HUES48 (cell line): ENCODE measurements at regions not wholly inside any gene's neighbourhood (a gene's known extent, or its start where the extent isn't known, plus 50 kb on each side); places are given as distances from the start of the nearest gene placed in this dataset.

Experiments
- H3K27ac ChIP-seq: one replicate; pipeline ENCODE4 v1.7.0; 2013; ENCODE audit warnings: low read depth, low read length, inconsistent platforms
- H3K27me3 ChIP-seq: 2 replicates; pipeline ENCODE4 v1.6.1; 2013; ENCODE audit warnings: mild to moderate bottlenecking, low read length; ENCODE audit not compliant: control insufficient read depth, insufficient read depth
- H3K36me3 ChIP-seq: 2 replicates; pipeline ENCODE4 v1.6.1; 2013; ENCODE audit warnings: low read length; ENCODE audit not compliant: control insufficient read depth, insufficient read depth
- H3K4me1 ChIP-seq: 2 replicates; pipeline ENCODE4 v1.6.1; 2013; ENCODE audit warnings: mild to moderate bottlenecking, low read length; ENCODE audit not compliant: control insufficient read depth, insufficient read depth
- H3K4me3 ChIP-seq: 2 replicates; pipeline ENCODE4 v1.5.1; 2013; ENCODE audit warnings: mild to moderate bottlenecking, low read depth, low read length
- H3K9ac ChIP-seq: 2 replicates; pipeline ENCODE4 v1.6.1; 2013; ENCODE audit warnings: mild to moderate bottlenecking, low read depth, low read length, moderate library complexity
- H3K9me3 ChIP-seq: 2 replicates; pipeline ENCODE4 v1.6.1; 2013; ENCODE audit warnings: low read length; ENCODE audit not compliant: control insufficient read depth, insufficient read depth

DNA sequence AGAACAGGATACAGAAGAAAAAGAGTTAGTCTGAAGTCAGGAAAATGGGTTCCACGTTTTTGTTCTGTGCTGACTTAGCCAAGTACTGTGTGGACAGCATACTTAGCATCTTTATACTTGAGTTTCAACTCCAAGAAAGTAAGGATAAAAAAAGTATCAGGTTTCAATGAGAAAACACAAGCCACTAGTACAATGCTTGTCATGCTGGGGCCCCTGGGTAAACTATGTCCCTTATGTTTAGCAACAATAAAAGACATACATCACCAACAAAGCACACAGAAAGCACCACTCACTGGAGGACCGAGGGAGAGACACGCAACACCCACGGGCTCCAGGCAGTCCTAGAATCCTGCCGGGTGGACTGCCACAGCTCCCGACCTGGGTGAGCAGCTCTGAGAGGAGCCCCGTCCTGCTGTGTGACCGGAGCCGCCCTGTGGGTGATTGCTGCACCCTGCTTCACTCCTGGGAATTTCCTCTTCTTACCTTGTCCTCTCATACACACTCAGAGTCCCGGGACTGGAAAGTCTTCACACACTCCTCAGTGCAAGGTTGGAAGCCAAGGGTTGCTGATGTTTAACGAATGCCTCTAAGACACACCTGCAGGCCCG is 890.5 kb downstream of the BRD1 start:
- no peak overlapping the region for H3K27ac ChIP-seq
- H3K4me1 ChIP-seq = no peaks in the 10 kb centered on the region
- no peaks in the 10 kb centered on the region for H3K36me3 ChIP-seq
- peaks cover 20% of the 10 kb centered on the region for H3K9me3 ChIP-seq
- no peak overlapping the region for H3K9ac ChIP-seq
- H3K27me3 ChIP-seq = no peaks in the 10 kb centered on the region
- no peak overlapping the region for H3K4me3 ChIP-seq

DNA sequence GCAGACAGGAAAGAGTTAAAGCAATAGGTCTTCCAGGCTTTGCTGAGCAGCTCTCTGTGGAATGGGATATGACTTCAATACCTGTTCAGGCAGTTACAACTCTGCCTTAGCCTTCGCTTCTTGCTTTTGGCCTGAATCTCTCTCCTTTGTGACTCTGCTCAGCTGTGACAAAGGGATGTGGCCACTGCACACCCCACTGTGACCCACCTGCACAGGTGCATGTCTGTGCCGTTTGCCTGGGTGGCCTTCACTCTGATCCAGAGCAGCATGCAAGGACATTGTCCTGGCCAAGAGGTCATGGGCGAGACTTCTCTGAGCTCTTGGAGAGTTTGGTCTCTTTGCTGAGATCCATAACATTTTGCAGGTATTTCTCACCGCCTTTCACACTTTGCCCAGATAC is 891.3 kb downstream of the BRD1 start:
- Histone ChIP-seq H3K4me1 (no peaks in the 10 kb centered on the region), H3K4me3 (no peak overlapping the region), H3K27ac (no peak overlapping the region), H3K36me3 (no peaks in the 10 kb centered on the region), H3K9ac (no peak overlapping the region), H3K27me3 (no peaks in the 10 kb centered on the region), H3K9me3 (peaks cover 20% of the 10 kb centered on the region)

DNA sequence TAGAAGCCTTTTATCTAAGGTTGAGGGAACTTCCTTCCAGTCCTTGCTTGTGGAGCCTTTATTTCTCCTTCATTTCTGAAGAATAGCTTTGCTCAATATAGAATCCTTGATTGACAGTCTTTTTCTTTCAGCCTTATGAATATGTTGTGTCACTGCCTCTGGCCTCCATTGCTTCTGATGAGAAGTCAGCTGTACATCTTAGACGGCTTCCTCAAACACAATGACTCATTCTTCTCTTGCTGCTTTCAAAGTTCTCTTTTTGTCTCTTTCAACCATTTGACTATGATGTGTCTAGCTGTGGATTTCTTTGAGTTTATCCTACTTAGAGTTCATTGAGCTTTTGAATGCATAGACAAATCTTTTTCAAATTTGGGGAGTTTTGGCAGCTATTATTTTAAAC is 893.2 kb downstream of the BRD1 start:
- no peak overlapping the region for H3K4me3 ChIP-seq
- no peak overlapping the region for H3K9ac ChIP-seq
- H3K27ac ChIP-seq = no peak overlapping the region
- no peaks in the 10 kb centered on the region for H3K36me3 ChIP-seq
- H3K9me3 ChIP-seq = peaks cover 20% of the 10 kb centered on the region
- no peaks in the 10 kb centered on the region for H3K4me1 ChIP-seq
- H3K27me3 ChIP-seq = no peaks in the 10 kb centered on the region

DNA sequence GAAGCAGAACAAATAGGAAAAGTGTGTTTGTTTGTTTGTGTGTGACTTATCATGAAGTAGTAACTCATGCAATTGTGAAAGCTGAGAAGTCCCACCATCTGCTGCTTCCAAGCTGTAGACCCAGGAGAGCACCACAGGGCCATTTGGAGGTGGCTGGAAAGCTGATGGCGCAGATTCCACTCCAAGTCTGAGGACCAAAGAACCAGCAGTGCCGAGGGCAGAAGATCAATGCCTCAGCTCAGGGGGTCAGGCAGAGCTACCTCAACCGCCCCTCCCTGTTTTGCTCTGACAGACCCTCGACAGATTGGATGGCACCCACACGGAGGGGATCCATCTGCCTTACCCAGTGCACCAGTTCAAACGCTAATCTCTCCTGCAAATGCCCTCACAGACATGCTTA is 896.2 kb downstream of the BRD1 start:
- H3K9ac ChIP-seq = no peak overlapping the region
- H3K4me1 ChIP-seq = no peaks in the 10 kb centered on the region
- H3K4me3 ChIP-seq = no peak overlapping the region
- no peaks in the 10 kb centered on the region for H3K27me3 ChIP-seq
- H3K27ac ChIP-seq = no peak overlapping the region
- no peaks in the 10 kb centered on the region for H3K36me3 ChIP-seq
- peaks cover 17% of the 10 kb centered on the region for H3K9me3 ChIP-seq

DNA sequence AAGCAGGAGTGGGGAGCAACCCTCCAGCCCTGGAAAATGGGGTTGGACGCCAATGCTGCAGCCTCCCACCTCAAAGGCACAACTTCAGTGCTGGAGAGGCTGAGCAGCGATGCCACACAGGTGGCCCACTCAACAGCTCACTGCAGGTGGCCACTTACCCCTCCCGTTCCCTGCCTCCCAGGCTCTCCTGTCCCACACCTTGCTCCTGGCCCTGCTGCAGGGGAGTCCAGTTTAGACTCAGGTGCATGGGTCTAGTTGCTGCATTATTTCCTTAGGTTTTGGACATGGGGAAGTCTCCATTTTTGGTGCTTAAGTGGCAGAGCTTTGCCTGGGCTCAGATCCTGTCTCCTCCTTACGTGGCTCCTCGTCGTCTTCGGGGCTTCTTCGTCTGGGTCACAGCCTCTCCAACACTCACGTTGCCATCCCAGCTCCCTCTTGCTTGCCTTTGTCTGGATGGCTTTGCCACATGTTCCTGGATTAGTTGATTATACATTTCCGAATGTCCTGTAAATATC is 898.3 kb downstream of the BRD1 start:
- no peak overlapping the region for H3K9ac ChIP-seq
- no peaks in the 10 kb centered on the region for H3K36me3 ChIP-seq
- no peaks in the 10 kb centered on the region for H3K27me3 ChIP-seq
- no peaks in the 10 kb centered on the region for H3K4me1 ChIP-seq
- H3K27ac ChIP-seq = no peak overlapping the region
- H3K4me3 ChIP-seq = no peak overlapping the region
- H3K9me3 ChIP-seq = peaks cover 7% of the 10 kb centered on the region

DNA sequence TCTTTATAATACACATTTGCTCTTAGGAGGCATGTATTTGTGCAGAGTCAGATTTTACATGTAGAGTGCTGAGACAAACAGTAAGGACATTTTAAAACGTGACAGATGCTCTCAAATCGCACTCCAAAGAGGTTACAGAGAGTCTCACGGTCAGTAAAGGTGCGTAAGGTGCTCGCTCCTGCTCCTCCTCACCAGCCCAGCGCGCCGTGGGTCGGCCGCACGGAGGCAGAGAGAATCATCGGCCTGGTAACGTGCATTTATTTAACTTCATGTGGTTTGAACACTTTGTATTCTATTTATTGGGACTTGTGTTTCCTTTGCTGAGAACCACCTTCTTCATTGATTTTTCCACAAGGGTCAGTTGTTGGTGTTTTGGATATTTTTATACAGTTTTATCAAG is 900.1 kb downstream of the BRD1 start:
- H3K9ac ChIP-seq = no peak overlapping the region
- H3K36me3 ChIP-seq = no peaks in the 10 kb centered on the region
- H3K4me1 ChIP-seq = no peaks in the 10 kb centered on the region
- no peaks in the 10 kb centered on the region; the same call in 1 of the 2 replicates for H3K27me3 ChIP-seq
- H3K4me3 ChIP-seq = no peak overlapping the region
- peaks cover 3% of the 10 kb centered on the region; the same call in 1 of the 2 replicates for H3K9me3 ChIP-seq
- no peak overlapping the region for H3K27ac ChIP-seq

DNA sequence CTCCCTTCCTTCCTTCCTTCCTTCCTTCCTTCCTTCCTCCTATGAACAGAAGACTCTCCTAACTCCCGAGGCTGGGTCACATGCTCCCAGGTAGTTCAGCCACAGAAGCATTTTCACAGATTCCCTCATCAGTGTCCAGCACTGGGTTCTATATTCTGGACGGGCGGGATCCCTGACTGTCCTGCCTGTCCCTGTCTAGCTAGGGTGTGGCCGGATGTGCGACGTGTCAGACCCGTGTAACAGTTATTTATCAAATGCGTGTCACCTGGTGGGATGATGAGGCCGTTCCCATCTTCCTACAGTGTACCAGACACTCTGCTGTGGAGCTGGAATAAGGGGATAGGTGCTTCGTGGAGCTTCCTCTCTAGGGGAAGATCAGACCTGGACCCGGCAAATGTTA is 901.0 kb downstream of the BRD1 start:
- Histone ChIP-seq H3K9ac (no peak overlapping the region), H3K4me3 (no peak overlapping the region), H3K9me3 (no peaks in the 10 kb centered on the region), H3K36me3 (no peaks in the 10 kb centered on the region), H3K27me3 (no peaks in the 10 kb centered on the region; the same call in 1 of the 2 replicates), H3K4me1 (no peaks in the 10 kb centered on the region), H3K27ac (no peak overlapping the region)

DNA sequence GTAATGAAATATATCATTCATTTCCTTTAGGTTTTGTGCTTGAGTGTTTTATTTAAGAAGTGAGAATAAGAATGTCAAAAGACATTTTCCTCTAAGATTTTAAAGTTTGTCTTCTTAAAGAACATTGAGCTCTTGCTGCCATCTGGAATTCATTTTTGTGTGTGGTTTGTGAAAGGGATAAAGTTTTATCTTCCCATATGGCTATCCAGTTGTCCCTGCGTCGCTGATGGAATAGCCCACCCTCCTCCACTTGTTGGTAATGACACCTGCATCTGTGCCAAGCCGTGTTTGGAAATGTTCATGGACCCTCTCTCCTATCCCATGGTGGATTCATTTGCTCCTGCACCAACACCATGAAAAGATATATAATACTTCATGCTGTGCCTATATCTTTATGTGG is 901.5 kb downstream of the BRD1 start:
- no peaks in the 10 kb centered on the region for H3K36me3 ChIP-seq
- H3K27ac ChIP-seq = no peak overlapping the region
- H3K9me3 ChIP-seq = no peaks in the 10 kb centered on the region
- H3K9ac ChIP-seq = no peak overlapping the region
- no peaks in the 10 kb centered on the region; the same call in 1 of the 2 replicates for H3K27me3 ChIP-seq
- no peak overlapping the region for H3K4me3 ChIP-seq
- H3K4me1 ChIP-seq = no peaks in the 10 kb centered on the region

DNA sequence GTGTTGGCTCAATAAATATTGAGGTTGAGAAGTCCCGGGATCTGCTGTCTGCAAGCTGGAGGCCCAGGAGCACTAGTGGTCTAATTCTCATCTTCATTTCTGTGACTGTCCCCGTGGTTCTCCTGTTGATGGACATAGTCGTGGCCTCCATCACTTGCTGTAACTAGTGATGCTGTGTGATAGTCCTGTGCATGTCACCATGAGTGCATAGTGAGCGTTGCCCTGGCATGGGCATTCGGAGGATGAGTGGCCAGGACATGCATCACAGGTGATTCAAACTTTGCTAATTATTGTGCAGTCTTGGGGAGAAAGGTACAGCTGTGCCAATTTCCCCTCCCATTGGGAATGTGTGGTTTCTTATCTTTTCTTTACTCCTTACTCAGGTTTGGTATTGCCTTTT is 902.2 kb downstream of the BRD1 start:
- Histone ChIP-seq H3K36me3 (no peaks in the 10 kb centered on the region), H3K4me1 (no peaks in the 10 kb centered on the region), H3K9me3 (no peaks in the 10 kb centered on the region), H3K4me3 (no peak overlapping the region), H3K27me3 (no peaks in the 10 kb centered on the region; the same call in 1 of the 2 replicates), H3K27ac (no peak overlapping the region), H3K9ac (no peak overlapping the region)

DNA sequence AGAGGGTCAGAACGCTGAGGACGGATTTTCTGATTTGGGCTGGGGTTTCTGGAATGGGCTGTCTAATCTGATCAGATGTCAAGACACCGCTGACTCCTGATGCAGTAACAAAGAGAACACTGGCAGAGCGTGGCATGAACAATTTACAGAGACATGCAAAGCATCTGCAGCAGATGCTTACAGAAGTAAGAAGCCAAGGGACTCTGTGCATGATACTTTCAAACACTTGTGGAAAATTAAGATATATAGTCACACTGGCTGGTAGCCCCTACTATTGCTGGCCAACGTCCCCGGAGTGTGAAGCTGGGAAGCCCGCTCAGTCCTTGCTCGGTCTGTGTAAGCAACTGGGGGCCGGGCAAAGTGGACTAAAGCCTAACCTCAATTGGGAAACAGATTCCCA is 903.7 kb downstream of the BRD1 start:
- H3K27ac ChIP-seq = no peak overlapping the region
- no peaks in the 10 kb centered on the region for H3K4me1 ChIP-seq
- H3K9ac ChIP-seq = no peak overlapping the region
- no peaks in the 10 kb centered on the region; the same call in 1 of the 2 replicates for H3K27me3 ChIP-seq
- H3K4me3 ChIP-seq = no peak overlapping the region
- no peaks in the 10 kb centered on the region for H3K36me3 ChIP-seq
- H3K9me3 ChIP-seq = no peaks in the 10 kb centered on the region

DNA sequence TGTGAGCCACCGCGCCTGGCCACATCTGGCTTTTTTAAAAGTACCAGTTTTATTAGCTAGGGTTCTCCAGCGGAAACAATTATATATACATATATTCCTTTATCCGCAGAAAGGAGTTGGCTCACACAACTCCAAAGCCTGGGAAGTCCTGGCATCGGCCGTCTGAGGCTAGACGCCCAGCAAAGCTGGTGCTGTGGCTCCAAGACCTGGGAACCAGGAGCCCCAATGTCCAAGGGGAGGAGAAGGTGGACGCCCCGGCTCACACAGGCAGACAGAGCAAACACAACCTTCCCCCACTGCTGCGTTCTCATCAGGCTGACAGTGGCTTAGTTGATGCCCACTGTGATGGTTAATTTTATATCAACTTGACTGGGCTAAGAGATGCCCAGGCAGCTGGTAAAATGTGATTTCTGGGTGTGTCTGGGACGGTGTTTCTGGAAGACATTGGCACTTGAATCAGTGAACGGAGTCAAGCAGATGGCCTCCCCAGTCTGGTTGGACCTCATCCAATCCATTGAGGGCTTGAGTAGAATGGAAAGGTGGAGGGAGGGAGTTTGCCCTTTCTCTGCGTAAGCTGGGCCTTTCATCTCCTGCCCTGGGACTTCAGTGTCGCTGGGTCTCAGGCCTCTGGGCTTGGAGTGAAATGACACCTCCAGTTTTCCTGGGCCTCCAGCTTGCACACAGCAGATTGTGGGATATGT is 904.4 kb downstream of the BRD1 start:
- H3K4me1 ChIP-seq = no peaks in the 10 kb centered on the region
- H3K36me3 ChIP-seq = no peaks in the 10 kb centered on the region
- no peak overlapping the region for H3K9ac ChIP-seq
- no peak overlapping the region for H3K27ac ChIP-seq
- H3K9me3 ChIP-seq = no peaks in the 10 kb centered on the region
- H3K4me3 ChIP-seq = no peak overlapping the region
- H3K27me3 ChIP-seq = no peaks in the 10 kb centered on the region; the same call in 1 of the 2 replicates
